CD4-positive, alpha-beta T cell (primary cell): ENCODE measurements at regions not wholly inside any gene's neighbourhood (a gene's known extent, or its start where the extent isn't known, plus 50 kb on each side); places are given as distances from the start of the nearest gene placed in this dataset.

Experiments used
- ATAC-seq: fragments of 200-7000 bp; cut with Tn5 transposase; one replicate; pipeline ENCODE4 v1.10.0; 2022; ENCODE audit warnings: mild to moderate bottlenecking; ENCODE audit not compliant: poor library complexity
- CTCF ChIA-PET: fragments of 350-600 bp; sonication (Branson Sonifier 250); formaldehyde crosslinking; loops from one replicate; lab custom pipeline; 2021; ENCODE audit warnings: antibody characterized with exemption, inconsistent platforms; lab: Charles Lee
- POLR2A ChIA-PET: fragments of 350-600 bp; sonication (Branson Sonifier 250); formaldehyde crosslinking; loops from one replicate; lab custom pipeline; 2021; ENCODE audit warnings: antibody characterized with exemption, inconsistent platforms; lab: Charles Lee
- DNase-seq, 14 experiments: peaks; one replicate each; pipeline ENCODE4 v3.0.0-alpha.2; 2013 to 2020; ENCODE audit warnings: mixed read lengths in 2 of 14
- H3K27ac ChIP-seq, 2 donors: one replicate each; pipeline versions ENCODE4 v1.5.1 to v1.7.0; 2013; ENCODE audit warnings: low read length in 2 of 2, low read depth in 1 of 2, mild to moderate bottlenecking in 1 of 2
- H3K27me3 ChIP-seq, 2 experiments: 1 replicate in 1 of 2; 2 replicates in 1 of 2; pipeline versions ENCODE4 v1.6.1 to v1.7.0; 2013; ENCODE audit warnings: low read length in 2 of 2, control low read depth in 1 of 2, mild to moderate bottlenecking in 1 of 2, moderate library complexity in 1 of 2; ENCODE audit not compliant: insufficient read depth in 2 of 2, control insufficient read depth in 1 of 2
- H3K36me3 ChIP-seq: one replicate; pipeline ENCODE4 v1.6.1; 2013; ENCODE audit warnings: low read length, control low read depth; ENCODE audit not compliant: insufficient read depth
- H3K4me1 ChIP-seq: one replicate; pipeline ENCODE4 v1.6.1; 2013; ENCODE audit warnings: low read length, control low read depth; ENCODE audit not compliant: insufficient read depth
- H3K4me3 ChIP-seq: one replicate; pipeline ENCODE4 v1.5.1; 2013; ENCODE audit warnings: mild to moderate bottlenecking, low read length, moderate library complexity
- H3K9me3 ChIP-seq, 2 experiments: 1 replicate in 1 of 2; 2 replicates in 1 of 2; pipeline versions ENCODE4 v1.6.1 to v1.7.0; 2013; ENCODE audit warnings: low read length in 2 of 2, mild to moderate bottlenecking in 2 of 2, control low read depth in 1 of 2, moderate library complexity in 1 of 2; ENCODE audit not compliant: control insufficient read depth in 1 of 2, insufficient read depth in 1 of 2
- H3K27ac Mint-ChIP-seq: one replicate; pipeline ENCODE4 v1.8.0; 2020; ENCODE audit warnings: mixed read lengths
- H3K27me3 Mint-ChIP-seq: one replicate; pipeline ENCODE4 v1.8.0; 2021; ENCODE audit warnings: mixed read lengths
- H3K36me3 Mint-ChIP-seq: one replicate; pipeline ENCODE4 v1.8.0; 2021; ENCODE audit warnings: low read depth, mixed read lengths
- H3K4me1 Mint-ChIP-seq: one replicate; pipeline ENCODE4 v1.8.0; 2021; ENCODE audit warnings: low read depth, mixed read lengths
- H3K4me3 Mint-ChIP-seq: one replicate; pipeline ENCODE4 v1.8.0; 2020; ENCODE audit warnings: mild to moderate bottlenecking, mixed read lengths
- H3K9me3 Mint-ChIP-seq: one replicate; pipeline ENCODE4 v1.8.0; 2020; ENCODE audit warnings: mixed read lengths
- intact Hi-C, 2 experiments: fragments of 100-400 bp; cut with DNase I in 1 of 2; cut with micrococcal nuclease in 1 of 2; formaldehyde crosslinking; loops; one replicate each; pipeline versions ENCODE4 v1.15.1 to v1.9.0; 2023 to 2025; cut with DNase I, micrococcal nuclease
- TF ChIP-seq, protein P1 (sequence below): fragments of 200-600 bp; IDR thresholded peaks from one replicate; pipeline ENCODE4 v1.8.0; 2022; ENCODE audit warnings: antibody characterized with exemption, mild to moderate bottlenecking

DNA sequence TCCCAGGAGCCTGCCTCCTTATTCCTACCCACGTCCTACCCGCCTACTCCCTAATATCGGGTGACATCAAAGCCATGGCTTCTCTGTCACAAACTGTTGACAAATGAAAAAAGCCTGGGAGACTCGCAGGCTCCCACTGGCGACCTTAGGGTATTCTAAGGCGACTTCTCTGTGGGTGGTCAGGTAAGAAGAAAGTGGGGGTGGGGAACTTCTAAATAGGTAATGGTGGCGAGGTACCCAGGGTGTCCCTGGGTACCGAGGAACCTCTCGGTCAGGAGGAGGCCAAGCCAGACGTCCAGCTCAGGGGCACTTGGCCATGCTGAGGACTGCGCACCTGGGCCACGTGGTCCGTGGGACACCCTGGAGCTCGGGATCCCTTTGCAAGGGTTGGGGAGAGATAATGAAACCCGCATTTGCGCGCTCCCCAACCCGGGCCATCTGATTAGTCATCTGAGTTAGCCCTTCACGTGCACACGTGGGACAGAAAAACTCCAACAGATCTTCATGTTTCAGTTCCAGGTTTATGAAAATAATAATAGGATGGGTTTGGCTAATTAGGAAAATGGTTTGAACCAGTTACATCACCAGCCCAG, 78.2 kb downstream of the NR2F2 start:
- no peaks in the 10 kb centered on the region for H3K4me1 ChIP-seq
- Mint-ChIP-seq H3K4me1 (no peaks in the 10 kb centered on the region), H3K27me3 (peaks cover 78% of the 10 kb centered on the region), H3K9me3 (no peaks in the 10 kb centered on the region), H3K36me3 (no peaks in the 10 kb centered on the region), H3K4me3 (no peak overlapping the region), H3K27ac (no peak overlapping the region)
- H3K27ac ChIP-seq: no peak overlapping the region
- POLR2A ChIA-PET: no interaction called here
- peaks cover 52 to 68% of the 10 kb centered on the region in 2 experiments for H3K27me3 ChIP-seq
- CTCF ChIA-PET: no interaction called here
- intact Hi-C loops: no loop called here
- ATAC-seq: no peak
- H3K4me3 ChIP-seq: no peak overlapping the region
- DNase-seq: no peak
- H3K9me3 ChIP-seq: peaks cover 0 to 26% of the 10 kb centered on the region in 2 experiments
- no peaks in the 10 kb centered on the region for H3K36me3 ChIP-seq
- TF ChIP-seq, protein P1, sequence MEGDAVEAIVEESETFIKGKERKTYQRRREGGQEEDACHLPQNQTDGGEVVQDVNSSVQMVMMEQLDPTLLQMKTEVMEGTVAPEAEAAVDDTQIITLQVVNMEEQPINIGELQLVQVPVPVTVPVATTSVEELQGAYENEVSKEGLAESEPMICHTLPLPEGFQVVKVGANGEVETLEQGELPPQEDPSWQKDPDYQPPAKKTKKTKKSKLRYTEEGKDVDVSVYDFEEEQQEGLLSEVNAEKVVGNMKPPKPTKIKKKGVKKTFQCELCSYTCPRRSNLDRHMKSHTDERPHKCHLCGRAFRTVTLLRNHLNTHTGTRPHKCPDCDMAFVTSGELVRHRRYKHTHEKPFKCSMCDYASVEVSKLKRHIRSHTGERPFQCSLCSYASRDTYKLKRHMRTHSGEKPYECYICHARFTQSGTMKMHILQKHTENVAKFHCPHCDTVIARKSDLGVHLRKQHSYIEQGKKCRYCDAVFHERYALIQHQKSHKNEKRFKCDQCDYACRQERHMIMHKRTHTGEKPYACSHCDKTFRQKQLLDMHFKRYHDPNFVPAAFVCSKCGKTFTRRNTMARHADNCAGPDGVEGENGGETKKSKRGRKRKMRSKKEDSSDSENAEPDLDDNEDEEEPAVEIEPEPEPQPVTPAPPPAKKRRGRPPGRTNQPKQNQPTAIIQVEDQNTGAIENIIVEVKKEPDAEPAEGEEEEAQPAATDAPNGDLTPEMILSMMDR: no peak

DNA sequence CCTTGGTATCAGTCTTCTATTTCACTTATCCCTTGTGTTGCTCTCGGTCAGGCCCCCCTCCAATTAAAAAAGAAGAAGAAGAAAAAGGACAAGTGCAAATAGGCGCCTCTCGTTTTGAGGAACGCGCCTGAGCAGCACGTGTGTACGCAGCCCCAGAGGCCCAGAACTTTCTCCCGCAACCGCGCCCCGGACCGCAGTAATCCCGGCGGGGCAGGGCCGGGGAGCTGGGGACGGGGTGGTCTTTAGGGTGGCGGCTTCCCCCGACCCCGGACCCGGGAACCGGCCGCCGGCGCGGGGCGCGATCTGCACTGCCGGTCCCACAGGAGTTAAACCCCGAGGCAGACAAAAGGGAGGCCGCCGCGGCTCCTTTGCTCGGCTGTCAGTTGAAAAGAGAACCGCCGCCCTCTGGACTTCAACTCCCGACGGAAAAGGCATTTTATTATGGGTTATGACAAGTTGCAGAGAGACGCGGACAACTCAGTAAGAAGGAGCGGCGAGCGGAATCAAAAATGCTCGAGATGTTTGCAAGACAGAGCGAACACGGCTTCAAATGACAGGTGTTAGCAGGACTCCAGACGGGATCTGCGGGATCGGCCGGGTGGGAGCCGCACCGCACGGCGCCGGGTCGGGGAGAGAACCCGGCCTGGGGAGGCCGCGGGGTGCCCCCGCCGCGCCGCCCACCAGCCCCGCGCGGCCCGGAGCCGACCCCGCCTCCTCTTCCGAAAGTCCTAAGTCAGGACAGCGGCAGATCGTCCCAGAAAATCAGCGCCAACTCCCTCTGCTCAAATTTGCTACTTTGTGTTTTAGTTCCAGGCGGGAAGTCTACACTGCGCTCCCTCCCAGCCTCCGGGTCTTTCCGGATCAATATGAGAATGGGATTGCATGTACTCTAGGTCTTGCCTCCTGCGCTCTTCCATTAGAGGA, 79.0 kb downstream of the NR2F2 start:
- H3K4me3 Mint-ChIP-seq: no peak overlapping the region
- no peaks in the 10 kb centered on the region for H3K36me3 Mint-ChIP-seq
- Histone ChIP-seq H3K4me3 (no peak overlapping the region), H3K27me3 (peaks cover 57 to 76% of the 10 kb centered on the region in 2 experiments), H3K27ac (no peak overlapping the region), H3K4me1 (no peaks in the 10 kb centered on the region), H3K9me3 (peaks cover 0 to 27% of the 10 kb centered on the region in 2 experiments), H3K36me3 (no peaks in the 10 kb centered on the region)
- H3K27ac Mint-ChIP-seq: no peak overlapping the region
- CTCF ChIA-PET: no interaction called here
- peaks cover 79% of the 10 kb centered on the region for H3K27me3 Mint-ChIP-seq
- intact Hi-C loops: no loop called here
- no peaks in the 10 kb centered on the region for H3K4me1 Mint-ChIP-seq
- ATAC-seq (no peak), DNase-seq (no peak)
- H3K9me3 Mint-ChIP-seq: no peaks in the 10 kb centered on the region
- TF ChIP-seq, protein P1: no peak
- POLR2A ChIA-PET: no interaction called here

DNA sequence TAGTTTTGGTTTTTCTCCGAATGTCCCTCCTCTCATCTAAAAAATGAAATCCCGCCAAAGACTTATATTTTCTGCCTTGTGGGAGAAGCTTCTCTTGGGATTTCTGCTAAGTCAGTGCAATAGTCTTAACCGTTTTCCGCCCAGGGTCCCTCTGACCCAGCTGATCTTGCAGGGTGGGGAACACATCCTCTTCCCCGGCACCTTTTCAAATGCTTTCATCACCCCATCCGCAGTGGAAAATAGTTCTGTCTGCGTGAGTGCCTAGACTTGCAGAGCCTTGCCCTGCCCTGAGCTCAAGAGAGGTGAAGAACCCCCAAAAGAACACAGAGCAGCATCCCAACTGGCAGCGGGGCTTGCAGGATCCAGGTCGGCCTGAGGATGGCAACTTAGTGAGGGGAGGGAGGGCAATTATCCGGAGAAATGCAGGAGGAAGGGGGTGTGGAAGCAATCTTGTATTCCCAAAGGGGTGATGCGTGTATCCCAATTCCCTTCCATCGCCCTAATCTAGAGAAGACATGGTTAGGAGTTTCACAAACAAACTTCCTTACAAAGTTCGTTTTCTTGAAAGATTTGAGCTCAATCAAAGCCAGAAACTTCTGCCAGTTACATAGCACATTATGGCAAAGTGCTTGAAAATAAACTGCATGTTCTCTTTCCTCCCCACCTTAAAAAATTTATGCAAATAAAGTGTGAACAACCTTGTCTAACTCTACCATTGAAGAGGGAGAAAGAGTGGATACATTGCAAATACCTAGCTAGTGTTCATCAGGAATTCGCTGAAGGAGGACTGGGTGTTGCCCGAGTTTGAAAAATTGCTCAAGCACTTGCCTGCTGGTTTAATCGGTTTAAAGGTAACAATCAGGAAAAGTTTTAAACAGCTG, 79.9 kb downstream of the NR2F2 start:
- intact Hi-C loops: no loop called here

More for the DNA sequence above, 79.9 kb downstream of the NR2F2 start:
- ChIA-PET POLR2A (no interaction called here), CTCF (no interaction called here)
- Histone ChIP-seq H3K9me3 (peaks cover 0 to 27% of the 10 kb centered on the region in 2 experiments), H3K27ac (no peak overlapping the region), H3K36me3 (no peaks in the 10 kb centered on the region), H3K27me3 (peaks cover 66 to 85% of the 10 kb centered on the region in 2 experiments), H3K4me1 (no peaks in the 10 kb centered on the region), H3K4me3 (no peak overlapping the region)
- peaks cover 87% of the 10 kb centered on the region for H3K27me3 Mint-ChIP-seq
- ATAC-seq: no peak
- no peaks in the 10 kb centered on the region for H3K9me3 Mint-ChIP-seq
- DNase-seq: no peak
- H3K36me3 Mint-ChIP-seq: no peaks in the 10 kb centered on the region
- H3K4me3 Mint-ChIP-seq: no peak overlapping the region
- TF ChIP-seq, protein P1: no peak
- H3K4me1 Mint-ChIP-seq: no peaks in the 10 kb centered on the region
- no peak overlapping the region for H3K27ac Mint-ChIP-seq
